ENCODE measurements at regions not wholly inside any gene's neighbourhood (a gene's known extent, or its start where the extent isn't known, plus 50 kb on each side); places are given as distances from the start of the nearest gene placed in this dataset.

DNA sequence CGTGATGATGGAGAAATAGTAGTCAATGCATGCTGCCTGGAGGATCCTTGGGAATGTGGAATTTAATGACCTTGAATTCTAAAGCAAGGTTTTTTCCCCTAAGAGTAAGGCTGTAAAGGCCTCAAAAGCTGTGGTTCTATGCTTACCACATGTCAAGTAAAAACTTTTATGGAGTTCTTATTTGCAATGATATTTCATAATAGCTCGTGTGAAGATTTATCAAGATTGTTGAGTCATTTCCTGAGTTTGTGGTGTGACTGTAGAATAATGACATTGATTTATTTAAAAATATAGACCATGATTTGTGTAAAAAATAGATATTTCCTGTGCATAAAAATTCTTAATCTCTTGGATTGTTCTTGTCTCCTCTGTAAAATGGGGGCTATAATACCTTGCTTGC, 67.5 kb upstream of the SORCS1 start:
- no peak for TF ChIP-seq CTCF (IDR thresholded peaks at IDR 0.05)
- no peak for TF ChIP-seq POLR2A (IDR thresholded peaks at IDR 0.05)

Data from heart left ventricle (tissue), 13 donors.